ENCODE measurements at regions not wholly inside any gene's neighbourhood (a gene's known extent, or its start where the extent isn't known, plus 50 kb on each side); places are given as distances from the start of the nearest gene placed in this dataset.

GRCh38 chr15:97592778-97593177 is 367.7 kb upstream of the ARRDC4 start:
- TF ChIP-seq CTCF (IDR thresholded peaks at IDR 0.05) (no peak), POLR2A (IDR thresholded peaks at IDR 0.05) (no peak), POLR2AphosphoS5 (IDR thresholded peaks at IDR 0.05) (no peak)
